ENCODE measurements at regions not wholly inside any gene's neighbourhood (a gene's known extent, or its start where the extent isn't known, plus 50 kb on each side); places are given as distances from the start of the nearest gene placed in this dataset.

DNA sequence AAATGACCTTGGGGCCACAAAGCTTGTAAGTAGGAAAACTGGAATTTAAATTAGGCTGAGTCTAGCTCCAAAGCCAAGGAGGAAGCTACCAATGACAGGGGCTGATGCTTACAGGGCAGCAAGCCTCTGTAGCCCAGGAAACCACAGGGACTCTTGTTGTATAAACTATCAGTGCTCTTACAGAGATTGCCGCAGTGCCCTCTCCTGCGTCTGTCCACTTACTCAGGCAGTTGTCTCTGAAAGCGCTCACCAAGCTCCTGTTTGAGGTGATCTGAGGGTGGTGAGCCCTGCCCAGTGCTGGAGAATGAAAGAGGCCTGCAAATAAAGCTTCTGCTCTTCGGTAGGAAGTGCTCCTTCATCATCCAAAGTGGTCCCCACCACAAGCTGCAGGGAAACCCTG lies 498.8 kb downstream of the ARHGEF28 start:
- TF ChIP-seq, protein P1, sequence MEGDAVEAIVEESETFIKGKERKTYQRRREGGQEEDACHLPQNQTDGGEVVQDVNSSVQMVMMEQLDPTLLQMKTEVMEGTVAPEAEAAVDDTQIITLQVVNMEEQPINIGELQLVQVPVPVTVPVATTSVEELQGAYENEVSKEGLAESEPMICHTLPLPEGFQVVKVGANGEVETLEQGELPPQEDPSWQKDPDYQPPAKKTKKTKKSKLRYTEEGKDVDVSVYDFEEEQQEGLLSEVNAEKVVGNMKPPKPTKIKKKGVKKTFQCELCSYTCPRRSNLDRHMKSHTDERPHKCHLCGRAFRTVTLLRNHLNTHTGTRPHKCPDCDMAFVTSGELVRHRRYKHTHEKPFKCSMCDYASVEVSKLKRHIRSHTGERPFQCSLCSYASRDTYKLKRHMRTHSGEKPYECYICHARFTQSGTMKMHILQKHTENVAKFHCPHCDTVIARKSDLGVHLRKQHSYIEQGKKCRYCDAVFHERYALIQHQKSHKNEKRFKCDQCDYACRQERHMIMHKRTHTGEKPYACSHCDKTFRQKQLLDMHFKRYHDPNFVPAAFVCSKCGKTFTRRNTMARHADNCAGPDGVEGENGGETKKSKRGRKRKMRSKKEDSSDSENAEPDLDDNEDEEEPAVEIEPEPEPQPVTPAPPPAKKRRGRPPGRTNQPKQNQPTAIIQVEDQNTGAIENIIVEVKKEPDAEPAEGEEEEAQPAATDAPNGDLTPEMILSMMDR (IDR thresholded peaks at IDR 0.05; ENCODE audit: poor library complexity, severe bottlenecking), result no peak
- no peak for TF ChIP-seq POLR2AphosphoS5 (IDR thresholded peaks at IDR 0.05)
- no peak for TF ChIP-seq EP300 (conservative IDR thresholded peaks at IDR 0.05; ENCODE audit: poor library complexity, severe bottlenecking)
- no peak for TF ChIP-seq TAF1 (IDR thresholded peaks at IDR 0.05; ENCODE audit: low read depth)
- no peak for TF ChIP-seq RAD21 (conservative IDR thresholded peaks at IDR 0.05)
- TF ChIP-seq EZH2 (IDR thresholded peaks at IDR 0.05; ENCODE audit: borderline replicate concordance, insufficient read depth, low read length, poor library complexity, severe bottlenecking), result no peak
